HepG2 (cell line): ENCODE measurements at regions not wholly inside any gene's neighbourhood (a gene's known extent, or its start where the extent isn't known, plus 50 kb on each side); places are given as distances from the start of the nearest gene placed in this dataset.
A peak's percentile ranks its signal among the peaks of the same experiment; 100 is the strongest.

Experiments used
- ATF7-NPFF ChIP-seq: sonication (generic); formaldehyde crosslinking; IDR thresholded peaks from 2 replicates; pipeline ENCODE4 v1.8.1; 2023; ENCODE audit warnings: mild to moderate bottlenecking, low read depth, missing genetic modification reagents, moderate library complexity
- BRD4 ChIP-seq: sonication (generic); formaldehyde crosslinking; IDR thresholded peaks from 2 replicates; pipeline ENCODE4 v1.4.0; 2020; ENCODE audit warnings: missing genetic modification reagents
- CCAR2 ChIP-seq: fragments of 200-400 bp; formaldehyde crosslinking; optimal IDR thresholded peaks from 2 replicates; pipeline ENCODE3; 2018; ENCODE audit warnings: low read depth, mild to moderate bottlenecking, low read length, moderate library complexity
- CHD4 ChIP-seq: fragments of 200-600 bp; sonication (generic); IDR thresholded peaks from 2 replicates; pipeline ENCODE4 v1.7.0; 2017; ENCODE audit warnings: mild to moderate bottlenecking, low read length, borderline replicate concordance
- DMTF1 ChIP-seq: sonication (generic); formaldehyde crosslinking; IDR thresholded peaks from 2 replicates; pipeline ENCODE4 v1.4.0; 2020; ENCODE audit warnings: mild to moderate bottlenecking, missing genetic modification reagents
- EP300 ChIP-seq, 3 experiments: sonication (generic) in 1 of 3; formaldehyde crosslinking in 1 of 3; IDR thresholded peaks; 2 replicates each; pipeline versions ENCODE4 v1.5.1 to v1.6.1; 2011 to 2020; ENCODE audit warnings: low read depth in 2 of 3, low read length in 2 of 3, borderline replicate concordance in 1 of 3, improper control_type of control experiment in 1 of 3, mild to moderate bottlenecking in 1 of 3, missing genetic modification reagents in 1 of 3, moderate library complexity in 1 of 3
- GFI1 ChIP-seq: sonication (generic); formaldehyde crosslinking; IDR thresholded peaks from 2 replicates; pipeline ENCODE4 v1.5.0; 2020; ENCODE audit warnings: missing genetic modification reagents, mild to moderate bottlenecking, borderline replicate concordance
- HOXD1 ChIP-seq: sonication (generic); formaldehyde crosslinking; IDR thresholded peaks from 2 replicates; pipeline ENCODE4 v1.5.0; 2020; ENCODE audit warnings: missing genetic modification reagents
- MATR3 ChIP-seq: sonication (generic); formaldehyde crosslinking; IDR thresholded peaks from 2 replicates; pipeline ENCODE4 v1.4.0; 2020; ENCODE audit warnings: missing genetic modification reagents
- MEF2D ChIP-seq: sonication (generic); formaldehyde crosslinking; IDR thresholded peaks from 2 replicates; pipeline ENCODE4 v1.5.1; 2020; ENCODE audit warnings: mild to moderate bottlenecking, missing genetic modification reagents
- MLXIP ChIP-seq: sonication (generic); formaldehyde crosslinking; IDR thresholded peaks from 2 replicates; pipeline ENCODE4 v1.9.0; 2021; ENCODE audit warnings: missing genetic modification reagents, borderline replicate concordance
- NCOA2 ChIP-seq: sonication (generic); formaldehyde crosslinking; IDR thresholded peaks from 2 replicates; pipeline ENCODE4 v1.8.0; 2022; ENCODE audit warnings: inconsistent platforms
- NKX3-1 ChIP-seq: sonication (generic); formaldehyde crosslinking; IDR thresholded peaks from 2 replicates; pipeline ENCODE4 v1.5.0; 2020; ENCODE audit warnings: missing genetic modification reagents
- SAFB2 ChIP-seq: sonication (generic); formaldehyde crosslinking; IDR thresholded peaks from 2 replicates; pipeline ENCODE4 v1.5.1; 2020; ENCODE audit warnings: missing genetic modification reagents, low read depth, mild to moderate bottlenecking, borderline replicate concordance
- SKI ChIP-seq: fragments of 450-650 bp; IDR thresholded peaks from one replicate; pipeline ENCODE4 v1.6.1; 2018; ENCODE audit warnings: mild to moderate bottlenecking; ENCODE audit not compliant: partially characterized antibody
- ZFP1 ChIP-seq: IDR thresholded peaks from 2 replicates; pipeline ENCODE4 v1.6.1; 2016
- ZGPAT ChIP-seq: IDR thresholded peaks from 2 replicates; pipeline ENCODE4 v1.6.1; 2016; ENCODE audit warnings: mild to moderate bottlenecking
- ZKSCAN8 ChIP-seq: IDR thresholded peaks from 2 replicates; pipeline ENCODE4 v1.6.1; 2016; ENCODE audit warnings: borderline replicate concordance, missing genetic modification reagents, missing compliant biosample characterization
- ZNF333 ChIP-seq: sonication (generic); formaldehyde crosslinking; IDR thresholded peaks from 2 replicates; pipeline ENCODE4 v1.4.0; 2020; ENCODE audit warnings: mild to moderate bottlenecking, missing genetic modification reagents, borderline replicate concordance
- ZNF501 ChIP-seq: sonication (generic); formaldehyde crosslinking; IDR thresholded peaks from 2 replicates; pipeline ENCODE4 v1.5.1; 2020; ENCODE audit warnings: mild to moderate bottlenecking, moderate library complexity, missing genetic modification reagents
- ZNF558 ChIP-seq: sonication (generic); formaldehyde crosslinking; IDR thresholded peaks from 2 replicates; pipeline ENCODE4 v1.9.0; 2022; ENCODE audit warnings: mild to moderate bottlenecking, missing genetic modification reagents, borderline replicate concordance

- TF ChIP-seq DMTF1 (CRISPR knock-in tag) (no peak), ZNF501 (CRISPR knock-in tag) (peak; percentile 87), CCAR2 (no peak), GFI1 (CRISPR knock-in tag) (no peak), MATR3 (CRISPR knock-in tag) (no peak), ZNF333 (no peak; the same call in 1 of the 2 replicates), CHD4 (peak; percentile 82), ATF7-NPFF (CRISPR knock-in tag) (no peak), SAFB2 (no peak; the same call in 1 of the 2 replicates), ZNF558 (CRISPR knock-in tag) (no peak), ZGPAT (CRISPR knock-in tag) (peak; percentile 95), SKI (peak; percentile 98), NKX3-1 (CRISPR knock-in tag) (no peak), ZFP1 (CRISPR knock-in tag) (peak; percentile 83), EP300 (IDR thresholded peaks at IDR 0.05; ENCODE audit: low read depth in 2 of 2, low read length in 2 of 2) (peak in 1 of 2 experiments; percentile 83; a peak in 2 of 4 replicates), EP300 (CRISPR knock-in tag; IDR thresholded peaks at IDR 0.05; ENCODE audit: borderline replicate concordance) (peak; percentile 62; the same call in 1 of the 2 replicates), MEF2D (CRISPR knock-in tag) (peak; percentile 84), ZKSCAN8 (peak; percentile 88), NCOA2 (CRISPR knock-in tag) (peak; percentile 86), BRD4 (peak; percentile 69; the same call in 1 of the 2 replicates), MLXIP (no peak), HOXD1 (peak; percentile 73; the same call in 1 of the 2 replicates)
Observed at GRCh38 chr16:79897453-79898146, 297.1 kb upstream of the MAF start (continued).
